RWPE1 (cell line): ENCODE measurements at regions not wholly inside any gene's neighbourhood (a gene's known extent, or its start where the extent isn't known, plus 50 kb on each side); places are given as distances from the start of the nearest gene placed in this dataset.
A peak's percentile ranks its signal among the peaks of the same experiment; 100 is the strongest.

ENCODE experiments used
- CTCF ChIA-PET: fragments of 350-600 bp; sonication (Branson Sonifier 250); formaldehyde crosslinking; extraction: SDS; loops from one replicate; lab custom pipeline; 2021; lab: Yijun Ruan, JAX
- POLR2A ChIA-PET: fragments of 400-600 bp; formaldehyde crosslinking; extraction: SDS; loops from one replicate; lab custom pipeline; 2020; ENCODE audit warnings: antibody characterized with exemption; ENCODE audit not compliant: low non-redundant PET; lab: Yijun Ruan, JAX
- DNase-seq: peaks from one replicate; pipeline ENCODE4 v3.0.0; 2012; ENCODE audit warnings: low spot score
- H3K27ac ChIP-seq: fragments of 450-650 bp; 2 replicates; pipeline ENCODE4 v1.5.1; 2017
- TF ChIP-seq, protein P1 (sequence below): fragments of 450-650 bp; conservative IDR thresholded peaks from 2 replicates; pipeline ENCODE4 v1.5.1; 2017; ENCODE audit warnings: low read depth, mild to moderate bottlenecking

DNA sequence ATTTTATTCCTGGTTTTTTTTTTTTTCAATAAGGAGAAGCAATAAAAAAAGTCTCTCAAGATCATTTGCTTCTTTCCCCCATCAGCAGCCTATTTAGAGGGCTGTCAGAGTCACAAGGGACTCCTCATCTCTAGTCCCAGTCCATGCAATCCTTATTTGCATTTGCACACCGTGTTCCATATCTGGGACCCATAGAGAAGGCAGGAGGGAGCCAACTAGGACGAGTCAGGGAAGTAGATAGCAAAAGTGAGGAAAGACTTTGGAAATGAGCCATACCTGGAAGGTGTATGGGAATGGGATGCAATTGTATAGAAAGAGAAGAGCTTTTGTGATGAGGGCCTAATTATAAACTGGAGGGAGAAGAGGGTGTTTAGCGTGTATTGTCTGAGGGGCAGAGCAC lies 160.0 kb downstream of the PIK3R1 start:
- ChIA-PET CTCF (no interaction called here), POLR2A (no interaction called here)
- no peak overlapping the region for H3K27ac ChIP-seq
- no peak for DNase-seq
- TF ChIP-seq, protein P1, sequence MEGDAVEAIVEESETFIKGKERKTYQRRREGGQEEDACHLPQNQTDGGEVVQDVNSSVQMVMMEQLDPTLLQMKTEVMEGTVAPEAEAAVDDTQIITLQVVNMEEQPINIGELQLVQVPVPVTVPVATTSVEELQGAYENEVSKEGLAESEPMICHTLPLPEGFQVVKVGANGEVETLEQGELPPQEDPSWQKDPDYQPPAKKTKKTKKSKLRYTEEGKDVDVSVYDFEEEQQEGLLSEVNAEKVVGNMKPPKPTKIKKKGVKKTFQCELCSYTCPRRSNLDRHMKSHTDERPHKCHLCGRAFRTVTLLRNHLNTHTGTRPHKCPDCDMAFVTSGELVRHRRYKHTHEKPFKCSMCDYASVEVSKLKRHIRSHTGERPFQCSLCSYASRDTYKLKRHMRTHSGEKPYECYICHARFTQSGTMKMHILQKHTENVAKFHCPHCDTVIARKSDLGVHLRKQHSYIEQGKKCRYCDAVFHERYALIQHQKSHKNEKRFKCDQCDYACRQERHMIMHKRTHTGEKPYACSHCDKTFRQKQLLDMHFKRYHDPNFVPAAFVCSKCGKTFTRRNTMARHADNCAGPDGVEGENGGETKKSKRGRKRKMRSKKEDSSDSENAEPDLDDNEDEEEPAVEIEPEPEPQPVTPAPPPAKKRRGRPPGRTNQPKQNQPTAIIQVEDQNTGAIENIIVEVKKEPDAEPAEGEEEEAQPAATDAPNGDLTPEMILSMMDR = no peak

DNA sequence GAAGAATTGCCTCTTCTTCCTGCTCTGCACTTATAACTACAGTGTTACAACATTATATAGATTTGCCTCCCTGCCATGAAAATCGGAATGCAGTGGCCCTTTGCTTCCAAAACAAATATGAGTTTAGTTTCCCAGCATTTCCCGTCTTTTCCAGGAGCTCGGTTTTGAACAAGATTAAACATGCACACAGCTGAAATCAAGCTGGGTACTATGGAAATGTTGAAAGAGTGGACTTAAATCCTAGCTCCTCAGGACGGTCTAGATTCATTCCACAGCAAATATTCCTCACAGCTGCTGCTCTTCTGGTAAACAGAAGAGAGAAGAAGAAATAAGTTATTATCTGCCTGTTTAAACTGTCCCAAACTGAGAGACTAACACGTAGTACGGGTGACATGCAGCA lies 161.4 kb downstream of the PIK3R1 start:
- no peak overlapping the region for H3K27ac ChIP-seq
- CTCF ChIA-PET = interaction anchor here (0.6 kb wide), 1 partner anchor 11 kb away, joined by 3 read pairs; no protein-coding TSS in a partner anchor
- DNase-seq = peak; percentile 62
- POLR2A ChIA-PET = no interaction called here
- TF ChIP-seq, protein P1 = no peak

DNA sequence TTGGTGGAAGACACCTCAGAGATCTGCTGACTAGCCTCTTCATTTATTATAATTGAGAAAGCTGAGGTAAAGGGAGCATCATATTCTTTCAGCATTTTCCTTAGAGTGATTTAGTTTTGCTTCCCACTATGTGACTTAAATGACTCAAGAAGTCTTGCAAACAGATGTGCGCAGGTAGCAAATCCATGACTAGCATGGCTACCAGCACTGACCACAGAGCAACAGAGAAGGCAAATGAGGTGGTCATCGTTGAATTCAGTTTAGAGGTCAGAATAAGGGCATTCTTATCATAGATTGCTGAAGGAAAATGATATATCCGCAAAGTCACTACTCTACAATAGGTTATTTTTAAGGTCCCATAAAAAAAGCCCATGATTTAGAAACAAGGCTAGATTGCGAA lies 162.2 kb downstream of the PIK3R1 start:
- ChIA-PET POLR2A (no interaction called here), CTCF (no interaction called here)
- DNase-seq = no peak
- TF ChIP-seq, protein P1 = no peak
- no peak overlapping the region for H3K27ac ChIP-seq

DNA sequence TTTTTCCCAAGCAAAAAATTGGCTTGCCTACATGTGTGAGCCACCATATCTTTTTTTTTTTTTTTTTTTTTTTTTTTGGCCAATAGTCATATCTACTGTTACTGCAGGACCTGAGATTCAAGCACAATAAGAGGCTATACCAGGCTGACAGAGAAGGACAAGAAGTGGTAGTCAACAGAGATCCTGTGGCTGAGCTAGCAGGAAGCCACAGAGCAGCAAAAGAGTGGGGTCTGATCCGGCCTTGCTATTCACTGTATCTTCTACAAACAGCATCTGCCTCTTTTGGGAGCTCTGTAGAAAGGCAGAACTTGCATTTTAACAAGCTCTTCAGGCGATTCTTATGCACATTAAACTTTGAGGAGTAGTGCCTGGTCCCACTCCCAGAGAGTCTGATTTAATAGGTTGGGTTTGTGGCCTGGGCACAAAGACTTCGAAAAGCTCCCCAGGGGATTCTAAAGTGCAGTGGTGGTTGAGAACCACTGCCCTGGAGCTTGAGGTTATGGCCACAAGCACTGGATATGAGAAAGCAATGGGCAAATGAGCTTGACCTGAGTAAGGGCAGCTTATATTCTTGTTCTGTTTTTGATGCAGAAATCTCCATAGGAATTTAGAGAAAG lies 162.8 kb downstream of the PIK3R1 start:
- CTCF ChIA-PET = interaction anchor here (0.6 kb wide), 2 partner anchors 74 to 408 kb away, joined by 3 read pairs; no protein-coding TSS in a partner anchor

DNA sequence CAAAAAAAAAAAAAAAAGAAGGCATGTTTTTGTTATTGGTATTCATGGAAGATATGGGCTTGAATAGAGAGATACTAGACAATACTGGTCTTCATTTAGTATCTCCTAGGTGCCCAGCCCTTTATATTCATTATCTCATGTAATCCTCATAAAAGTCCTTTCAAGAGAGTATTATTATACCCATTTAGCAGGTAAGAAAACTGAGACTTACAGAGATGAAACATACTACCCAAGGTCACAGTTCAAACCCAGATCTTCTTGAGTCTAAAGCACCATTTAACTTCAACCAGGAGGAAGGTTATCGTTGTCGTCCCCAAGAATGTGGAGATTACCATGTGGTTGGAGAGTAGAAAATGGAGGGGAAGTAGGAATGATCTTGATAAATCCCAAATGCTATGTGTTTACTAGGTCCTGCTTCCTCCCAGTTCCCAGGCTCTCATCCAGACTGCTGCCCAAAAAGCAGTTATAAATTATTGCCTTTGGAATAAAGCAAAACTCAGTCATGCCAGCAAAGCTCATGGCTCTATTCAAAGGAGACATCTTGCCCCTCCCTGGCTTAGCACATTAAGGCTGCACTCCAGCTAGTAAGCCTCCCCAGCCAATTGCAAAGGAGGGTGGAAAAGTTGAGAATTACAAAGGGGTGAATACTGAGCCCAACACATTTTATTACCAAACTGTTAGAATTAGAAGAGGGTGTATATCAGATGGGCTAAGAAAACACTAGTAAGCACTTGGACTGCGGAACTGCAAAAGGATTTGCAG lies 163.9 kb downstream of the PIK3R1 start:
- POLR2A ChIA-PET = no interaction called here
- DNase-seq = no peak
- TF ChIP-seq, protein P1 = no peak
- CTCF ChIA-PET = interaction anchor here (0.6 kb wide), 2 partner anchors 73 to 135 kb away, joined by 3 to 5 read pairs; no protein-coding TSS in a partner anchor
- no peak overlapping the region for H3K27ac ChIP-seq

More for the DNA sequence above, 162.8 kb downstream of the PIK3R1 start:
- no peak overlapping the region for H3K27ac ChIP-seq
- DNase-seq = no peak
- POLR2A ChIA-PET = no interaction called here
- TF ChIP-seq, protein P1 = no peak

DNA sequence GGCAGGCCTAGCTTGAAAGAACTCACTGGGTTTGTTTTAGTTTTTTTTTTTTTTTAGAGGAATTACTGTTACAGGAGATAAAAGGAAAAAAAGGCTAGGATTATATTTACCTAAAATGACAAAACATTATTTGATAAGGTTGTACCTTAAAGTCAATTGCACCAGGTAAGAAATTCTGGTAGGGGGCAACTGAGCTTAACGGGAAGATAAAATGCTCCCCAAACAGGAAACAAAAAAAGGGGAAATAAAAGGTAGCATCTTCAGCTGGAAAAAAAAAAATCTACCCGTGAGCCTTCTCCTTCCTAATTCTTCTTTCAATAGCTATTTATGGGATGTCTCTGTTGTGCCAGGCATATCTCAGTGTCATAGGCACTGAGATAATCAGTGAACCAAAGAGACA lies 164.5 kb downstream of the PIK3R1 start:
- H3K27ac ChIP-seq = no peak overlapping the region
- no peak for DNase-seq
- TF ChIP-seq, protein P1 = no peak
- ChIA-PET POLR2A (no interaction called here), CTCF (interaction anchor here (0.6 kb wide), 1 partner anchor 134 kb away, joined by 5 read pairs; no protein-coding TSS in a partner anchor)
